NCI-H345 (cell line): ENCODE measurements at regions not wholly inside any gene's neighbourhood (a gene's known extent, or its start where the extent isn't known, plus 50 kb on each side); places are given as distances from the start of the nearest gene placed in this dataset.
"Not testable (repeated sequence)": the region's sequence is repeated elsewhere in the genome, so short reads cannot be mapped to it uniquely, and the experiment has no call there.

Experiments
- DNase-seq: peaks from one replicate; lab custom pipeline; 2025; lab: John Stamatoyannopoulos, UW

DNA sequence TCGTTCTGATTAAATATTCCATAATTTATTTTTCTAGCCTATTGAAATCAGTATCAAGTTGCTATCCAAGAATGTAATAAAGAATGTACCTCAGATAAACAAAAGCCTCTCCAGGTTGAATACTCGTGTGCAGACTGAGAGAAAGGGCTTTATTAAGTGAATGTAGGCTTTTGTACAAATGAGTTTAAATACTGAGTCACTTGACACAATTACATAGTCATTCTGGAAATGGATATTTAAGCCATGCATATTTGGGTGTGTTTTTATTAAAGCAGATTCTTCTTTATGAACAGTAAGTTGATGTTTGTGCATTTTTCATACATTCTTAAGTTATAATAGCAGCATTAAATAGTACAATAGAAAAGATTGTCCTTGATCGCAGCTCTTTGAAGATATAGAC lies 139.8 kb upstream of the GK2 start:
- DNase-seq = no peak

DNA sequence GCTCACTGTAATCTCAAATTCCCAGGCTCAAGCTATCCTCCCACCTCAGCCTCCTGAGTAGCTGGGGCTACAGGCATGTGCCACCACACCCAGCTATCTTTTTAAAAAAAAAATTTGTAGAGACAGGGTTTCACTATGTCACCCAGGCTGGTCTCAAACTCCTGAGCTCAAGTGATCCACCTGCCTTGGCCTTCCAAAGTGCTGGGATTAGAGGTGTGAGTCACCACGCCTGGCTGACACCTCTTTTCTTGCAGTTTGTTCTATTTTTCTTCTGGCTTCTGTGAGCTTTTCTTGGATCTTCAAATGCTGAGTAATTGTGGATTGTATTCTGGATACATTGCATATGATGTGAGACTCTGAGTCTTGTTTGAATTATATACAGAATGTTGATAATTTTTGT lies 137.3 kb upstream of the GK2 start:
- not testable (repeated sequence) for DNase-seq

DNA sequence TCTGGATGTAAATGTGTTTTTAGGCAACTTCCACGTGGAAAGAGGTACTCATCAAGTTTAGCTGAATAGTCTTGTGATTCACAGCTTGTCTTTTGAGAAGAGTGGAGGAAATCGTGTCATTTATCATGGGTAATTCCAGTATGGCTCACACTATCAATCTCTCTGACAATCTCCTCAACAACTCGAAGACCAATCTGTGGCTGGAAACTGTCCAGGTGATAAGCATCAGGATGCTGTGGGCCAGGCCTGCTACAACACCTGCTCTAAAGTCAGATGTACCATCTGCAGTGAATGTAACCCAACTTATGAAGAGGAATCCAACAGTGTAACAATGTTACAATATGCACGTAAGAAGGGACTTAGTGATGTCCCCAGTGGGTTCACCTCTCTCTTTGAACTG lies 132.1 kb upstream of the GK2 start:
- no peak for DNase-seq

- DNase-seq = no peak
Measured at GRCh38 chr4:79535516-79535915, 127.5 kb upstream of the GK2 start.

DNA sequence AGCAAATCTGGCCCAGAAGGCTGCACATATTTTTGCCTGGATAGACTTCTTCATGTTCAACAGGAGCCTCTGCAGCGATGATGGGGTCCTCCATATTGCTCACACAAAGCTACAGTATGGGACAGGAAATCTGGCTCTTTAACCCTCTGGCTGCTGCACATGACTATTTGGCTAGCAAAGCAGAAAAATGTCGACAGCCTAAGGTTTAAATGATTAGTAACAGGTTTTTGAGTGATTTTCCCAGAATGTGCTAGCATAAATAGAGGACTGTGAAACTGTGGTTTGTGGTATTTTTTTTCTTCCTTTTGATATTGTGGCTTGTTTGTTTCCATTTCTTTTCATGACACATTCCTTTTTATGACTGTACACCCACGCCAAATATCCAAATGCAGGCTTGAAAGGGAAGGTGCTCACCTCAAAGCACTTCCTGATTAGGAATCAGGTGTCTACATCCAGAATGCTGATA lies 120.2 kb upstream of the GK2 start:
- no peak for DNase-seq

- DNase-seq = no peak
Measured at GRCh38 chr4:79526641-79527565, 118.9 kb upstream of the GK2 start.

DNA sequence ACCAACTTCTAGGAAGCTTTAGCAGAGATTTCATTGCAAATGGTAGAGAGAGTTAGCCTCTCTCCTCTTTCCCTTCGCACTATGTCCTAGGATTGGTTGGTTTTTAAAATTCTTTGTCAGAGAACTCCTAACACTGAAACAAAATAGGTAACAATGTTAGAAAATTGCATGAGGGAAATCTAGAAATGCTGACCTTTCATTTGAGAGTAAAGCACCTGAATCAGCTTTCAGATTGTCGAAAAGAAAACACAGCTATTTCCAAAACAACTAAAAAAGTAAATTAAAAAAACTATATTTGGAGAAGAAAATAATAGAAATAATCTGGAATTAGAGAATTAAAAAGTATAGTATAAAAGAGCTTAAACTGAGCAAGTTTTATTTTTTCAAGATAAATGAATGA lies 108.1 kb upstream of the GK2 start:
- no peak for DNase-seq

GRCh38 chr4:79514621-79515329 lies 106.7 kb upstream of the GK2 start:
- DNase-seq = no peak

DNA sequence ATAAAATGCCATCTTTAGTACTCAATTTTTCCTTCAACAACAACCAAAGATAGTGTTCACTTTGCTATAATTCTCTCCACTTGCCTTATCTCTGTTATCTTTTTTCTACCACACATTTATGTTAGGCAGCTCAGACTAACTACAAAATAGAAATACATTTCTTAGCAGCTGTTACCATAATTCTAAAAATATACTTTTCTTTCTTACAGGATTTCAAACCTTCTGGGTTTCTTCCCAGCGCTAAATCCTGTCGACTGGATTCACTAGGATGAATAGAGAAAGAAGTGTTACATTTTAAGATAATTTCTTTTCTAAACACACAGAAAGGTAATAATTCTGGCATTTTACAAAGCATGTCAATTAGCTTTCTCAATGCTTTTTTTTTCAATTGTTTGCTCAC lies 105.5 kb upstream of the GK2 start:
- no peak for DNase-seq

GRCh38 chr4:79512363-79512762 lies 104.3 kb upstream of the GK2 start:
- no peak for DNase-seq

DNA sequence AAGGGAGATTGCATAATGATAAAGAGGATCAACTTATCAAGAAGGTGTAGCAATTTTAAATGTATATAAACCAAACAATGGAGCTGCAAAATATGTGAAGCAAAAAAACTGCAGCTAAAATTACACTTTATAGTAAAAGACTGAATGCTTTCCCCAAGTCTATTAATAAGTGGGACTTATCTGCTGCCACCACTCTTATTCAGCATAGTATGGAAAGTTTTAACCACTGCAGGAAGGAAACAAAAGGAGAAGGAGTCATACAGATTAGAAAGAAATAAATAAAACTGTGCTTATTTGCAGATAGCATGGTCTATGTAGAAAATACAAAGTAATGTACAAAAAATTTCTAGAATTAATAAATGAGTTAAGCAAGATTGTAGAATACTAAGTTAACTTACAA lies 94.1 kb upstream of the GK2 start:
- no peak for DNase-seq

DNA sequence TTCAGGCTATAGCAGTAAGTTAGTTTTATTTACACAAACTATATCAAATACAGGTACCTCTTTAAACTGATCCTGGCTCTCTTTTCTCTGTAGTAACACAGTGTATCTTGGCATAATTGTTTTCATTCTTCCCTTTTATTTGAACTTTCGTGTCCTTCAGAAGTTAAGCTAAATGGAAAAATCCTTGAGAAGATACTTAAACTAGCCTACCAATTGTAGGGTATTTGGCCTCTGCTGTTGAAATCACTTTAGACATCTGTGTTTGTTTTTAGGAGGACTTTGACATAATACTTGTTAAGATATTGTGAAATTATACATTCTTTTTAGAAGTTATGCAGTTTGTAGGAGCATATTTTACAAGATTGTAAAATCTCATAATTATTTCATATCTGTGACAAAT lies 90.3 kb upstream of the GK2 start:
- DNase-seq = no peak

GRCh38 chr4:79497001-79497400 lies 89.0 kb upstream of the GK2 start:
- DNase-seq = no peak

DNA sequence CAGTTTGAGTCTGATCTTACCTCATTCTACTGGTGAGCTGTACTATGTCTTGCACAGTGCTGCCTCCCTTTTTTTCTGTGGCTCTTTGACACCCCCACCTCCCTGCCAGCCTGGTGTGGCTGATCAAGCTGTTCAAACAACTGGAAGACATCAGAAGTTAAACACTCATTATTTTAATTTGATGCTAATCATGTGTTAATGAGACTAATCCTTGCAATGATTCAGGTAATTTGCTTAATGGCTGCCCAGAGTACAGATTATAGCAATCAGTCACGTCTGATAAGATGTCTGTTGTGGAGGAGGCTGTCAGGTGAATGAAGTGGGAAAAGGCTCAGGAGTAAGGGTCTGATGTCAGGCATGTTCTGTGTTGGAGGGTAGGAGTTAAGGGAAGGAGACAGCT lies 87.4 kb upstream of the GK2 start:
- no peak for DNase-seq

DNA sequence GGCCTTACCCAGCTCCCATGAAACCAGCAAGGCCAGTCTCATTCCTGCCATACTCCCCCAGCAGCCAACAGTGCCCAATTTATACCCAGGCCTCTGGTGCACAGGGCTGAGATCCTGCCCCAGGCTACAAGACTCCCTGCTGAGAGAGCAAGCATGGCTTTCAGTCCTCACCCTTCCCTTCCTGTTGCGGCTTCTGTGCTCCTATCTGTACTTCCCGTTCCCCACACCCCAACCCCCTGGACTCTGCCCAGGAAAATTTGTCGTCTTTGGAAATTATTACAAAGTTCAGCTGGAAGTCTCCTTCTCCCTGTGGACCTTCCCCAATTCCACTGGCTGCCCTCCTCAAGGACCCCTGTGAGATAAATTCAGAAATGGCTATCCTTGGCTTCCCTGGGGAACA lies 84.1 kb upstream of the GK2 start:
- DNase-seq = no peak

GRCh38 chr4:79489506-79489905 lies 81.5 kb upstream of the GK2 start:
- DNase-seq = no peak

DNA sequence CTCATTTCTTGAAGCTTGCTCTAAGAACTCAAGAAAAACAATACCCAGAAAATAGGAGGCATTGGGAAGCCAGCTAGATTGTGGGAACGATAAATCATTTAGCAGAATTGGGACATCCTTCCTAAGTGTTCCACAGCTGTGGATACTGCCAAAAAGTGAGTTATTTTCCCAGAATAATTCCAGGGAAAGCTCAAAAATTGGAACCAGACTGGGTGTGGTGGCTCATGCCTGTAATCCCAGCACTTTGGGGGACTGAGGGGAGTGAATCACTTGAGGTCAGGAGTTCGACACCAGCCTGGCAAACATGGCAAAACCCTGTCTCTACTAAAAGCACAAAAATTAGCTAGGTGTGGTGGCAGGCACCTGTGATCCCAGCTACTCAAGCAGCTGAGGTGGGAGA lies 68.2 kb upstream of the GK2 start:
- no peak for DNase-seq

DNA sequence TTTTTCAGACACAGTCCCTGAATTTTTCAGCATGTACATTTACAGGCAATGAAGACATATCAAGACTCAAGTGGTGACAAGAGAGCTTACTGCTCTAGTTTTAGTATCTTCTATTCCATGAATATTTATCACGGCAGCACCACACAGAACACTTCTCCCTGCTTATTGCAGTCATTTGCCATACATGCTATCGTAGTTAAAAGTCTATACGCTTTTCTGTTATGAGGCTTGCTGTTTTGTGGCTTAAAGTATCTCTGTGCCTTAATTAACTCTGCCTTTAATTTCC lies 65.4 kb upstream of the GK2 start:
- no peak for DNase-seq

- no peak for DNase-seq
Measured at GRCh38 chr4:79472693-79473438, 64.8 kb upstream of the GK2 start.

DNA sequence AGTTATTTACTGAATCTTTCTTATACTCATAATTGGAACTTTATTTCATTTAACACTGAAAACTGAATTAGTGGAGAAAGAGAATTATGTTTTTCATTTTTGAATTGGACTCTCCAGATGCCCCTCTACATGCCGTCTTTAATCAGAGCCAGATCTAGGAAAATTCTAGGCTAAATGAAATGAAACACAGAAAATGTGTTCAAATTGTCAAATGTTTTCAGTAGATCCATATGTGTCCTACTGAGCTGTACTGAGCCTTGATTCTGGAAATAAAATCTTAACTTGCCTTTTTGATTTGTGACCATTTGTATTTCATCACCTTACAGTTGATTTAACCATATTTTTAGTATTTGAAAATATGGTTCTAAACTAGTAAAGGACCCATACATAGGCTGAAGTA lies 64.0 kb upstream of the GK2 start:
- no peak for DNase-seq

DNA sequence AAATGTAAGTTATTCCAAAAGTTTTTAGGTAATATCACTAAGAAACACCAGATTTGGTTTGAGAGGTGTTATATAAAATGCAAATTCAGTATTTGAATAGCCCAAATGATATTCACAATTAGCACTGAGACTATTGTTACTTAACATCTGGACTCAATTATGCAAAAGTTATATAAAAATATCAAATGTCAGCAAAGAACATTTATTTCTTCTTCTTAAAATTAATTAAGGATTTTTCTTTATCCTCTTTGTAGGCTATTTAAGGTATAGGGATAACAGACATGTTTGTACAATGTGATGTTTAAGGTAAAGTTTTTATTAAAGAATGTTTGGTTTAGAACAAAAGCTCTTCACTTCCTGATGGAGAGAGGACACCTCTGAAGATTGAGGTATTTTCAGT lies 63.3 kb upstream of the GK2 start:
- no peak for DNase-seq

DNA sequence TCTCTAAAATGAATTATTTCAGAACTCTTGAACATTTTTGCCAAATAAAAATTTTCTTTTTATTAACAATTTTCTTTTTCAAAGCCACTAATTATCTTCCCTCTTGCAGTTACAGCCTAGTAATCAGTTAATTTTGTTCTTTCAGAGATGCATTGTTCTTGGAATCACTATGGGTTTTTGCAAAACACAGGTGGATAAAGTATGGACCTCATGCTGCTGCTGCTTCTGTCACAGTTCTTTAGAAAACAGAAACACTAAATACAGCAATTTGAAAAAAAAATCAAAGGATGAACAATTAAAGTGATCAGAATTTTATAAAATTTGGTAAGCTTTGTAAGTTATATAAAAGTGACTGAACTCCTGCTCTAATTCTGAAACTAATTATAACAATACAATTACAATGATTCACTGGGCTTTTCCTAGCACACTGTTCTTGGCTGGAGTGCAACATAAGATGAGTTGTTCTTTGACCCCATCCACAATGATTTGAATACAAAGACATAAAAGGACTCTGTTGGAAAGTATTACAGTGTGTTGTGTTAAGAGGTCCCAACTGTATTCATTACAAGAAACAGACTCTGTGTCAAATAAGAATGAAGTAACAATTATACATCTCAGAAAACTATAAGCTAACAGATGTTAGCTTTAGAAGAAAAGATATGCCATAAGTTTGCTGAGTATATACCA lies 59.4 kb upstream of the GK2 start:
- DNase-seq = no peak
